Hepatocyte (in vitro differentiated cells): ENCODE measurements at regions not wholly inside any gene's neighbourhood (a gene's known extent, or its start where the extent isn't known, plus 50 kb on each side); places are given as distances from the start of the nearest gene placed in this dataset.

Source experiments
- CTCF ChIP-seq: fragments of 200-600 bp; sonication (generic); IDR thresholded peaks from 2 replicates; pipeline ENCODE4 v1.5.1; 2016; ENCODE audit warnings: antibody characterized with exemption, mild to moderate bottlenecking; ENCODE audit not compliant: poor library complexity
- EZH2 ChIP-seq: fragments of 200-600 bp; sonication (generic); IDR thresholded peaks from 2 replicates; pipeline ENCODE4 v1.6.1; 2016; ENCODE audit warnings: antibody characterized with exemption, mild to moderate bottlenecking, borderline replicate concordance
- EZH2phosphoT487 ChIP-seq: fragments of 200-600 bp; sonication (generic); IDR thresholded peaks from one replicate; pipeline ENCODE4 v1.6.1; 2018; ENCODE audit warnings: antibody characterized with exemption, mild to moderate bottlenecking, low read depth, moderate library complexity; ENCODE audit not compliant: unreplicated experiment, severe bottlenecking

- TF ChIP-seq CTCF (no peak), EZH2 (no peak), EZH2phosphoT487 (no peak)
Observed at GRCh38 chr20:52681288-52681687, 290.9 kb upstream of the TSHZ2 start.
